OCI-LY7 (cell line): ENCODE measurements at regions not wholly inside any gene's neighbourhood (a gene's known extent, or its start where the extent isn't known, plus 50 kb on each side); places are given as distances from the start of the nearest gene placed in this dataset.

Source experiments
- BruUV-seq: library from RNA; stranded (reverse); fragments of 400-500 nt; replicated peaks from 2 replicates; lab custom pipeline; 2021; lab: Mats Ljungman, UMichigan
- CTCF ChIA-PET: fragments of 300-600 bp; sonication (Branson Sonifier 250); formaldehyde crosslinking; loops from one replicate; lab custom pipeline; 2022; ENCODE audit warnings: antibody characterized with exemption; ENCODE audit not compliant: unreplicated experiment; lab: Charles Lee
- POLR2A ChIA-PET: fragments of 300-600 bp; sonication (Branson Sonifier 250); formaldehyde crosslinking; loops from one replicate; lab custom pipeline; 2022; ENCODE audit warnings: antibody characterized with exemption; lab: Charles Lee
- DNase-seq: peaks from one replicate; pipeline ENCODE4 v3.0.0-alpha.2; 2015; ENCODE audit warnings: low spot score
- H2AFZ ChIP-seq: fragments of 200-600 bp; sonication (generic), shearing (Covaris generic); 2 replicates; pipeline ENCODE4 v1.6.1; 2014; ENCODE audit warnings: mild to moderate bottlenecking, antibody characterized with exemption, low read length, moderate library complexity
- H3K27ac ChIP-seq: fragments of 200-600 bp; sonication (generic); 2 replicates; pipeline ENCODE4 v1.5.1; 2014; ENCODE audit warnings: mixed run types, low read depth, mild to moderate bottlenecking, moderate library complexity, low read length, inconsistent platforms; ENCODE audit not compliant: poor library complexity, severe bottlenecking
- H3K36me3 ChIP-seq: fragments of 200-600 bp; sonication (generic); 2 replicates; pipeline ENCODE4 v1.6.1; 2014; ENCODE audit warnings: mild to moderate bottlenecking, antibody characterized with exemption, low read length, moderate library complexity, mixed read lengths; ENCODE audit not compliant: insufficient read depth
- H3K4me1 ChIP-seq: fragments of 200-600 bp; sonication (generic); 2 replicates; pipeline ENCODE4 v1.5.1; 2014; ENCODE audit warnings: mild to moderate bottlenecking, low read length; ENCODE audit not compliant: insufficient read depth, poor library complexity, severe bottlenecking
- H3K4me2 ChIP-seq: fragments of 200-600 bp; sonication (generic); 2 replicates; pipeline ENCODE4 v1.6.1; 2014; ENCODE audit warnings: mild to moderate bottlenecking, low read length
- H3K4me3 ChIP-seq: fragments of 200-600 bp; sonication (generic); 2 replicates; pipeline ENCODE4 v1.5.1; 2014; ENCODE audit warnings: mild to moderate bottlenecking, low read depth, low read length; ENCODE audit not compliant: poor library complexity, severe bottlenecking
- H3K79me2 ChIP-seq: fragments of 200-600 bp; sonication (generic); 2 replicates; pipeline ENCODE4 v1.6.1; 2016; ENCODE audit warnings: low read depth, mild to moderate bottlenecking, low read length, moderate library complexity, mixed read lengths; ENCODE audit not compliant: insufficient read depth
- H3K9me2 ChIP-seq: fragments of 200-600 bp; sonication (generic); 2 replicates; pipeline ENCODE4 v1.6.1; 2016; ENCODE audit warnings: mild to moderate bottlenecking, low read length, mixed read lengths; ENCODE audit not compliant: insufficient read depth
- H3K9me3 ChIP-seq: fragments of 200-600 bp; sonication (generic); 2 replicates; pipeline ENCODE4 v1.6.1; 2014; ENCODE audit warnings: mild to moderate bottlenecking, mixed run types, low read length, mixed read lengths
- H4K20me1 ChIP-seq: fragments of 200-600 bp; sonication (generic); 2 replicates; pipeline ENCODE4 v1.6.1; 2014; ENCODE audit warnings: mild to moderate bottlenecking, antibody characterized with exemption, low read length, moderate library complexity, mixed read lengths; ENCODE audit not compliant: insufficient read depth
- EZH2phosphoT487 ChIP-seq: fragments of 200-600 bp; sonication (generic); IDR thresholded peaks from 2 replicates; pipeline ENCODE4 v1.6.1; 2018; ENCODE audit warnings: low read depth, borderline replicate concordance, mild to moderate bottlenecking, mixed run types, antibody characterized with exemption, low read length, moderate library complexity, mixed read lengths
- intact Hi-C: fragments of 100-400 bp; cut with micrococcal nuclease; formaldehyde crosslinking; loops from one replicate; pipeline ENCODE4 v1.10.0; 2022; ENCODE audit not compliant: unreplicated experiment
- TF ChIP-seq, protein P1 (sequence below): fragments of 200-600 bp; sonication (generic); conservative IDR thresholded peaks from 2 replicates; pipeline ENCODE4 v1.5.1; 2014; ENCODE audit warnings: mild to moderate bottlenecking, antibody characterized with exemption, low read length, moderate library complexity, mixed read lengths

DNA sequence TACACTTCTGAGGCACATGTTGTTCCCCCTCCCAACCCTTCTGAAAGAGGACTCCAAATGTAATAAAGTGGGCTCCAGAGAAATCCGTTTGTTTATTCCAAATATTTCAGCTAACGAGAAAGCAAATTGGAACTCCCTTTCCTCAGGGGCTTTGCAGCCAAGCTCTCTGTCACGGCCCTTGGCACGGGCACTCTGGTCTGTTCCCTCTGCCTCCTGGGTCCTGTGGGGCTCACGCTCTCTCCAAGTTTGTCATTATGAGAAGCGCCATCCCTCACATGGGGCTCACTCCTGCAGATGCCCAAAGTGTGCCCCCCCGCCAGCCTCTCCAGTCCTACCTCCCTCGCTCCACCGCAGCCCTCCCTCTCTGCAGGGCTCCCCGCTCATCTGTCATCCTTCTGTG lies 125.4 kb upstream of the POU2AF2 start:
- ChIA-PET CTCF (no interaction called here), POLR2A (interaction anchor here (1.3 kb wide), 2 partner anchors 9 to 74 kb away, joined by 3 to 5 read pairs; no protein-coding TSS in a partner anchor)
- H2AFZ ChIP-seq = no peak overlapping the region
- H3K79me2 ChIP-seq = no peaks in the 10 kb centered on the region
- TF ChIP-seq, protein P1, sequence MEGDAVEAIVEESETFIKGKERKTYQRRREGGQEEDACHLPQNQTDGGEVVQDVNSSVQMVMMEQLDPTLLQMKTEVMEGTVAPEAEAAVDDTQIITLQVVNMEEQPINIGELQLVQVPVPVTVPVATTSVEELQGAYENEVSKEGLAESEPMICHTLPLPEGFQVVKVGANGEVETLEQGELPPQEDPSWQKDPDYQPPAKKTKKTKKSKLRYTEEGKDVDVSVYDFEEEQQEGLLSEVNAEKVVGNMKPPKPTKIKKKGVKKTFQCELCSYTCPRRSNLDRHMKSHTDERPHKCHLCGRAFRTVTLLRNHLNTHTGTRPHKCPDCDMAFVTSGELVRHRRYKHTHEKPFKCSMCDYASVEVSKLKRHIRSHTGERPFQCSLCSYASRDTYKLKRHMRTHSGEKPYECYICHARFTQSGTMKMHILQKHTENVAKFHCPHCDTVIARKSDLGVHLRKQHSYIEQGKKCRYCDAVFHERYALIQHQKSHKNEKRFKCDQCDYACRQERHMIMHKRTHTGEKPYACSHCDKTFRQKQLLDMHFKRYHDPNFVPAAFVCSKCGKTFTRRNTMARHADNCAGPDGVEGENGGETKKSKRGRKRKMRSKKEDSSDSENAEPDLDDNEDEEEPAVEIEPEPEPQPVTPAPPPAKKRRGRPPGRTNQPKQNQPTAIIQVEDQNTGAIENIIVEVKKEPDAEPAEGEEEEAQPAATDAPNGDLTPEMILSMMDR = no peak
- no peak for TF ChIP-seq EZH2phosphoT487
- H3K36me3 ChIP-seq = no peaks in the 10 kb centered on the region
- no TSS peak for BruUV-seq
- H3K4me3 ChIP-seq = no peak overlapping the region
- no peak for DNase-seq
- no peak overlapping the region for H3K4me2 ChIP-seq
- no peak overlapping the region for H3K27ac ChIP-seq
- H3K9me3 ChIP-seq = peaks cover 4% of the 10 kb centered on the region; the same call in 1 of the 2 replicates
- peaks cover 20% of the 10 kb centered on the region for H3K4me1 ChIP-seq
- no peaks in the 10 kb centered on the region for H4K20me1 ChIP-seq
- intact Hi-C loops = no loop called here
- H3K9me2 ChIP-seq = no peaks in the 10 kb centered on the region

DNA sequence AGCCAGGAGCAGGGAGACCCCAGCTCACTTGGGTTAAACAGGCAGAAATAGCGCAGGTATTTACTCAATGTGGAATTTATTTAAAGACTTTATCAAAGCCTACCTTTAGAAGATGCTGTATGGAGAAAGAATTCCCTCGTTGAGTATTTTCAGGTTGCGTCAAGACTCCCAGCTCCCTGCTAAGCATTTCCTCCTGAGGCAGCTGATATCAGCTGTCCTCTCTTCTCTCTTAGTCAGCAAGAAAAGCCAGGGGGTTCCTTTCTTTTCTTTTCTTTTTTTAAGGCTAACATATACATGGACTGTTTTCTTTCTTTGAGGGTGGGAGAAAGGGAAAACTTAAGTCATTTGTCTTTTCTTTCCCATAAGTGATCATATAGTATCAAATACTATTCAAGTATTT lies 125.8 kb upstream of the POU2AF2 start:
- Histone ChIP-seq H3K79me2 (no peaks in the 10 kb centered on the region), H3K4me3 (no peak overlapping the region), H4K20me1 (no peaks in the 10 kb centered on the region), H3K36me3 (no peaks in the 10 kb centered on the region), H3K4me2 (no peak overlapping the region), H3K4me1 (peaks cover 20% of the 10 kb centered on the region), H2AFZ (no peak overlapping the region), H3K9me3 (peaks cover 4% of the 10 kb centered on the region; the same call in 1 of the 2 replicates), H3K9me2 (no peaks in the 10 kb centered on the region), H3K27ac (no peak overlapping the region)
- no TSS peak for BruUV-seq
- ChIA-PET POLR2A (interaction anchor here (1.3 kb wide), 1 partner anchor 73 kb away, joined by 5 read pairs; no protein-coding TSS in a partner anchor), CTCF (no interaction called here)
- intact Hi-C loops = no loop called here
- TF ChIP-seq, protein P1 = no peak
- no peak for TF ChIP-seq EZH2phosphoT487
- no peak for DNase-seq

DNA sequence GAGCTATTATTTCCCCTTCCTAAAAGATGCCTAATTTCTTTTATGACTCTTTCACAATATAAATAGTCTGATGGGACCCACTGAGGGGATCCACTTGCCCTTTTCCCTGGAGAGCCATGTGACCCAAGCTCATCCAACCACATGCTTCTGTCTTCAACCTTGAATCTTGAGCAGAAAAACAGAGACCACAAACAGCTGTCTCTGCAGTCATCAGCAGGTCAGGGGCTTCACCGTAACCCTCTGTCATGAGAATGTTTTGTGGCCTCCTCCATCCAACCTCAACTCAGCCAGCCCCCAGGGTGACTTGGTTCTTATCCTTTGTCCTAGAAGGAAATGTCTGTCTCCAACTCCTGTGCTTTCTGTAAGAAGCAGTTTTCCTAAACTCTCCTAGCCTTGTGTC lies 129.6 kb upstream of the POU2AF2 start:
- Histone ChIP-seq H3K4me1 (peaks cover 1% of the 10 kb centered on the region), H3K4me3 (no peak overlapping the region), H3K79me2 (no peaks in the 10 kb centered on the region), H3K9me2 (no peaks in the 10 kb centered on the region), H3K4me2 (no peak overlapping the region), H2AFZ (no peak overlapping the region), H3K9me3 (no peaks in the 10 kb centered on the region), H4K20me1 (no peaks in the 10 kb centered on the region), H3K36me3 (no peaks in the 10 kb centered on the region), H3K27ac (no peak overlapping the region)
- intact Hi-C loops = no loop called here
- no TSS peak for BruUV-seq
- TF ChIP-seq, protein P1 = no peak
- no peak for TF ChIP-seq EZH2phosphoT487
- DNase-seq = no peak
- POLR2A ChIA-PET = interaction anchor here (0.5 kb wide), 1 partner anchor 20 kb away, joined by 3 read pairs; no protein-coding TSS in a partner anchor
- CTCF ChIA-PET = no interaction called here
